ENCODE measurements at regions not wholly inside any gene's neighbourhood (a gene's known extent, or its start where the extent isn't known, plus 50 kb on each side); places are given as distances from the start of the nearest gene placed in this dataset.

DNA sequence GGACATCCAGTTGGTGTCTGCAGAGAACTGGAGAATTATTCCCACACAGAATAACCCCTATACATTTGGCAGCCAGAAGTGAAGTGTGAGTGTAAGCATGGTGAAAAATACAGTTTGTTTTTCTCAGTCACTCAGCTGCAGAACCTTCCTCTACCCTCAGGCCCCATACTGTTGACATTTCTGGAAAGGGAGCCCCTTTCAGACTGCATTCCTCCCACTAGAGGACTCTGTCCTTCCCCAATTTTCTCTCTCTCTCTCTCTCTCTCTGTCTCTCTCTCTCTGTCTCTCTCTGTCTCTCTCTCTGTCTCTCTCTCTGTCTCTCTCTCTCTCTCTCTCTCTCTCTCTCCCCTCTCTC lies 86.8 kb upstream of the STEAP1B start:
- no peak for ATAC-seq
- no peak for DNase-seq
- no peaks in the 10 kb centered on the region for H3K9me3 ChIP-seq (ENCODE audit: control insufficient read depth, low read length, poor library complexity, severe bottlenecking)
- Mint-ChIP-seq H3K27ac (no peak overlapping the region), H3K36me3 (ENCODE audit: low read depth) (no peaks in the 10 kb centered on the region), H3K27me3 (peaks cover 24% of the 10 kb centered on the region), H3K4me1 (peaks cover 6% of the 10 kb centered on the region), H3K4me3 (no peak overlapping the region)

DNA sequence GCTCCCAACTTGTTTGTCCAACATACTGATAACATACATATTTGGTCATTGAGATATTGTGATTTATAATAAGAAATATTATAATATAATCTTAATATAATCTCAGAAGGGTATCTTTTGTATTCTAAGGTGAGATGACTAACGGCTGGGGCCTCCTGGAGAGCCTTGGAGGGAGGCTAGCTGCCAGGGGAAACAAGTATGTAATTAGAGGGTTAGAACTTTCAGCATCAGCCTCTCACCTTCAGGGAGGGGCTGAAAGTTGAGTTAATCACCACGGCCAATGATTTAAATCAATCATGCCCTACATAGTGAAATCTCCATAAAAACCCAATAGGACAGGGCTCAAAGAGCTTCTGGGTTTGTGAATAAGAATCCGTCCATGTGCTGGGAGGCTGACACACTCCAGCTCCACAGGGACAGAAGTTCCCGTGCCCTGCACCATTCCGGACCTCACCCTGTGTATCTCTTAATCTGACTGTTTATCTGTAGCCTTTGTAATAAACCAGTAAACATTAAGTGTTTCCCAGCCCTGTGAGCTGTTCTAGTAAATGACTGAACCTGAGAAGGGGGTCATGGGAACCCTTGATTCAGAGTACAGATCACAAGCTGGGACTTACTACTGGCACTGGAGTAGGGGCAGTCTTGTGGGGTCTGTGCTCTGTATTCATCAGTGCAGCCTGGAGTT lies 86.3 kb upstream of the STEAP1B start:
- H3K36me3 Mint-ChIP-seq (ENCODE audit: low read depth) = no peaks in the 10 kb centered on the region
- DNase-seq (no peak), ATAC-seq (no peak)
- peaks cover 6% of the 10 kb centered on the region for H3K4me1 Mint-ChIP-seq
- no peaks in the 10 kb centered on the region for H3K9me3 ChIP-seq (ENCODE audit: control insufficient read depth, low read length, poor library complexity, severe bottlenecking)
- peaks cover 21% of the 10 kb centered on the region for H3K27me3 Mint-ChIP-seq
- H3K27ac Mint-ChIP-seq = no peak overlapping the region
- H3K4me3 Mint-ChIP-seq = no peak overlapping the region

DNA sequence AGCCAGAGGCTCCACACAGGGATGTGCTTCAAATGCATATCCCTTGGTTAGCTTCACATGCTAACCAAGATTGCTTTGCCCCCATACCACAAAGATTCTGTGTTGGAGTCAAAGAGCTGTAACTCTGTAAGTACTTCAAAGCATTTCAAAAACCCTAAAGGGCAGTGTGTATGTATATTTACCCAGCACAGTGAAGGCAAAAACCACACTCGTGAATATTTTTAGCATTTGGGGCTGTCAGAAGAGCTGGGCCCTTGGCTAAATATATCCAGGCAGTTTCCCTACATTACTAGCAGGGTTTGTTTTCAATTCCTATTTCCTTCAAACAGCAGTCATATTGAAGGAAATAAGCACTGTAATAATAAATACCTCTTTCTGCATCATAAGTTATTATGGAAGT lies 84.2 kb upstream of the STEAP1B start:
- no peak for ATAC-seq
- Mint-ChIP-seq H3K4me3 (no peak overlapping the region), H3K4me1 (peaks cover 6% of the 10 kb centered on the region), H3K36me3 (ENCODE audit: low read depth) (no peaks in the 10 kb centered on the region), H3K27me3 (peaks cover 7% of the 10 kb centered on the region), H3K27ac (no peak overlapping the region)
- no peak for DNase-seq
- H3K9me3 ChIP-seq (ENCODE audit: control insufficient read depth, low read length, poor library complexity, severe bottlenecking) = no peaks in the 10 kb centered on the region

DNA sequence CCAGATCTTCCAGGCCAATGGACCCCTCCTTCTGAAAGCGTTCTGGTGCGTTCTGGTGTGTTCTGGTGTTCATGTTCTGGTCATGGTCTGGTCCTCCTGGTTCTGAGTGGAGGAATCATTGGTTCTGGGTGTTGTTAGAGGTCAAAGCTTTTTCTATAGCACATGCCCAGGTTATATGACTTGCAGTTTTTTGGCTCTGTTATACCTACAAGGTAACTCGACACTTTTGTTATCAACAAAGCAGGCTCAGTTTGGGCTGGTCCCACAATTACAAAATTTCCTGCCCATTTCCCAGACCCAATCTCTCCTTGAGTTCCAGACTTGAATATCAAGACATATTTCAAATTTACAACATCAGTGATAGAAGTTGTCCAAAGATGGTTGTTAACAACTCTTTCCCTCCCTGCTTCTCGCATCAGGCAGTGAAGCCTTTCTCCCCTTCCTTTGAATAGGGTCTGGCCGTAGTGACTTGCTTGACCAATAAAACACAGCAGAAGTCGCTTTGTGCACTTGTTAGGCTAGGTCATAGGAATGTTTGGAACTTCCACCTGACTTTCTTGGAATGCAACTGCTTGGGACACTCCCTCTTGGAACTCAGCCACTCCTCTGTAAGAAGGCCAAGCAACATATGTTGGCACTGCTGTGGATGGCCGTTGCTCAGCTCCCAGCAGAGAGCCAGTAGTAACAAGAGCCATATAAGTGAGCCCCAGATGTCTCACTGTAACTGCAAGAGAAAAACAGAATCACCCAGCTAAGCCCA lies 83.1 kb upstream of the STEAP1B start:
- Mint-ChIP-seq H3K27ac (no peak overlapping the region), H3K4me1 (peaks cover 6% of the 10 kb centered on the region), H3K27me3 (peaks cover 10% of the 10 kb centered on the region), H3K36me3 (ENCODE audit: low read depth) (no peaks in the 10 kb centered on the region), H3K4me3 (no peak overlapping the region)
- no peaks in the 10 kb centered on the region for H3K9me3 ChIP-seq (ENCODE audit: control insufficient read depth, low read length, poor library complexity, severe bottlenecking)
- no peak for ATAC-seq
- no peak for DNase-seq

DNA sequence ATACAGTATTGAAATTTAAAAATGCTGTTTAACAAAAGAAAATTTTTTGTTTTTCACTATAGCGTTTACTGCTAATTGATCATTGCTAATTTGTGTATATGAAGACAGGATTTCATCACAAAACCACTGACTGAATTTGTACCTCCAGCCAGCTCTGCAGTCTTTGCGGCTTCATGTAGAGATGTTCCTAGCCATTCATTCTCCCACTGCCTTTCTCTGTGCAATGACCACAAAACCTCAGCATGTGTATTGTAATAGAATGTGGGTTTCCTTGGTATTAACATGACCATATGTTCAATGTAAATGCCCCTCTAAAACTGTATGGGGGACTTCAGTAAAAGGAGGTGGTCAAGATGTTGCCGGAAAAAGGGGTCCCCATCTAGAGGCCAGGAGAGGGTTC lies 81.1 kb upstream of the STEAP1B start:
- Mint-ChIP-seq H3K27me3 (peaks cover 17% of the 10 kb centered on the region), H3K4me3 (no peak overlapping the region), H3K36me3 (ENCODE audit: low read depth) (no peaks in the 10 kb centered on the region), H3K27ac (no peak overlapping the region), H3K4me1 (no peaks in the 10 kb centered on the region)
- no peak for ATAC-seq
- no peaks in the 10 kb centered on the region for H3K9me3 ChIP-seq (ENCODE audit: control insufficient read depth, low read length, poor library complexity, severe bottlenecking)
- DNase-seq = no peak

DNA sequence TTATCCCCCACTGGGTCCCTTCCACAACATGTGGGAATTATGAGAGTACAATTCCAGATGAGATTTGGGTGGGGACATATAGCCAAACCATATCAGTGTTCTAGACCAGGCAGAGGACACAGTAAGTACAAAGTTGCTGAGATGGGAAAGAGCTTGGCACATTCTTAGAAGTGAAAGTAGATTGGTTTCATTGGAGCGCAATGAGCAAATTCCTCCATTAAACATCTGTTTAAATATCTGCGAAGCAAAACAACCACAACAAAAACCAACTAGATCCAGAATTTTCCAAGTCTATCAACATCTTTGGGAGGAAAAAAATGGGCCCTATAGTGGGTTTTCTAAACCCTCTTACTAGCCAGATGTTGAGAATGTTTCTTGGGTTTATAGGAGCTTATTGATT lies 80.0 kb upstream of the STEAP1B start:
- Mint-ChIP-seq H3K27ac (no peak overlapping the region), H3K4me1 (no peaks in the 10 kb centered on the region), H3K4me3 (no peak overlapping the region), H3K27me3 (peaks cover 28% of the 10 kb centered on the region), H3K36me3 (ENCODE audit: low read depth) (no peaks in the 10 kb centered on the region)
- no peak for DNase-seq
- H3K9me3 ChIP-seq (ENCODE audit: control insufficient read depth, low read length, poor library complexity, severe bottlenecking) = no peaks in the 10 kb centered on the region
- ATAC-seq = no peak

DNA sequence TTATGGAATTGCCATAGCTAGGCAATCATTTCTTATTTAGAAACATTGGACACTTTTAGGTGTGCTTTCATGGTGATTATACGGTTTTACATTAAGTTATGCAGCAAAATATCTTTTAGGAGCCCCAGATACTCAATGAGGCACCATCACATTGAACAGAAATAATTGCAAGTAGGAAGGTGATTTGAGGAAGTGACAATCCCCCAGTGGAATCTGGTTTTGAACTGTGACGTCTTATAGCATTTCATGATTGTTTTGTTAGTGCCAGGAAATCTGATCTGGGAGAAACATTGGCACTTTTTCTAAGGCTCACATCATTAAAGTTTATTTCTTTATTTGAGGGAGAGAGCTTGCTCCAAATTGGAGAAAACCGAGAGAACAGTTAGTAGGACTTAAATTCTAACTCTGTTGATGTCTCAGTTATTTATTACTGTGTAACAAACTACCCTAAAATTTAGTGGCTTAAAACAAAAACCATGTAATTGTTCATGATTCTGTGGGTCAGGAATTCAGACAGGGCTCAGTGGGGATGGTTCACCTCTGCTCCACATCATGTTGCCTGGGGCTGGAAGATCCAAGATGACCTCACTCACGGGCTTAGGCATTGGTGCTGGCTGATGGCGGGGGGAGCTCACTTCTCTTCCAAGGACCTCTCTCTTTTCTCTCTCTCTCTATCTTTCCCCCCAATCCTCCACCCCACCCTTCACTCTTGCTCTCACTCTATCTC lies 78.2 kb upstream of the STEAP1B start:
- DNase-seq = no peak
- Mint-ChIP-seq H3K27ac (no peak overlapping the region), H3K4me1 (no peaks in the 10 kb centered on the region), H3K4me3 (no peak overlapping the region), H3K27me3 (peaks cover 34% of the 10 kb centered on the region), H3K36me3 (ENCODE audit: low read depth) (no peaks in the 10 kb centered on the region)
- no peak for ATAC-seq
- H3K9me3 ChIP-seq (ENCODE audit: control insufficient read depth, low read length, poor library complexity, severe bottlenecking) = no peaks in the 10 kb centered on the region

DNA sequence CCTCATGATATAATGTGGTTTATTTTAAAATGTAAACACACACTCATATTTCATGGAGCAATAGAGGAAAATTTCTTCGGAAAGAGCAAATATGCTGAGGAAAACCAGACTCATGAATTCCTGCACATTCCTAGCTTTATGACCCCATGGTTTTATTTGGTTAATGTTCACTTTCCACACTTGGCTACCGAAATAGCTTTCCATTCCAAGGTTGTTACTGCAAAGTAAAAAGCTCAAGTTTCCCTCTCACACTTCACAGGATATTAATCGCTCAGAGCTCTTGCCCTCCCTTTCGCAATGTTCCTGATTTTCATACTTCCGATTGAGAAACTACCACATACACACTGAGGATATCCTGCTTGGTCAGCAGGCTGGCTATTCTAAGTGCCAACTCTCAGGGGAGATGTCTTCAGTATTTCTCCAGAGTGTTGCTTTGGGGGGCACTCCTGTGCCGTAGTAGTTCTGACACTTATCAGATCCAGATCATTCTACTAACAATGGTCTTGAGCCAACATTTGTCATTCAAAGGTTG lies 77.5 kb upstream of the STEAP1B start:
- no peak overlapping the region for H3K4me3 Mint-ChIP-seq
- no peak for ATAC-seq
- no peaks in the 10 kb centered on the region for H3K4me1 Mint-ChIP-seq
- no peak for DNase-seq
- no peaks in the 10 kb centered on the region for H3K36me3 Mint-ChIP-seq (ENCODE audit: low read depth)
- no peaks in the 10 kb centered on the region for H3K9me3 ChIP-seq (ENCODE audit: control insufficient read depth, low read length, poor library complexity, severe bottlenecking)
- peaks cover 37% of the 10 kb centered on the region for H3K27me3 Mint-ChIP-seq
- H3K27ac Mint-ChIP-seq = no peak overlapping the region

DNA sequence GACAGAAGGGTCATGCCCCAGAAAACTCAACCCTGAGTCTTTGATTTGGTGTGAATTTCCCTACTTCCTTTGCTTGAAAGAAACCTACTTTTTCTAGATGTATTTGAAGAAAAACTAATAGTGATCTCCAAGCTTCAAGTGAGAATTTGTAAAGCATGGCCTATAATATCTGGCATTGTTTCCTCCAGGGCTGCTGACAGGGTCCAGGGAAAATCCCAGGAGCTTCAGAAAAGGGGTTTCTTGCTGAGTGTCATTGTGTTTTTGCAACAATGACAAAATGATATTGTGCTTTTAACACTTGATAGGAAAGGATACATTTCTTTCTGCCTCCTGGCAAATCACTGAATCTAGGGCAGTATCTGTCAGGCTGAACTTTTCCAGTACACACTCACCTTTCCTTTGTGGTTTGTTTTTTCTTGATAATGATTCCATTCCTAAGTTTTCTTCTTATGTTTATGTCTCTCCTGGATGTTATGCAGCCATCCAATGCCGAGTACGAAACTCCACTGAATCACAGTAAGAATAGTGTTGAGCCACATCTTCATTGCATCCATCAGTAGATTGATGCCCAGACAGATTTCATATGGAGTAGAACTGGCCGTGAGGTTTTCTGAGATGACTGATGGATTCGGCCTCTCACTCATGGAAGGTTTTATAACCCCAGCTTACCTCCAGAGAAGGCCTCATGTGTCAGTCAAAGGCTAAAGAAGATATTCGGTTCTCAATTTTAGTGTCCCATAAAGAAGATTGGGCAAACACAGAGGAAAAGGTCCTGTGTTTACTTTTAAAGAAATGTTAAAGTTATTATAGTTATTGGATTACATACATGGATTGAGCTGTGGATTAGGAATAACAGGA lies 76.9 kb upstream of the STEAP1B start:
- ATAC-seq = no peak
- Mint-ChIP-seq H3K4me1 (no peaks in the 10 kb centered on the region), H3K27me3 (peaks cover 37% of the 10 kb centered on the region), H3K36me3 (ENCODE audit: low read depth) (peaks cover 1% of the 10 kb centered on the region), H3K4me3 (no peak overlapping the region), H3K27ac (no peak overlapping the region)
- H3K9me3 ChIP-seq (ENCODE audit: control insufficient read depth, low read length, poor library complexity, severe bottlenecking) = no peaks in the 10 kb centered on the region
- DNase-seq = no peak

DNA sequence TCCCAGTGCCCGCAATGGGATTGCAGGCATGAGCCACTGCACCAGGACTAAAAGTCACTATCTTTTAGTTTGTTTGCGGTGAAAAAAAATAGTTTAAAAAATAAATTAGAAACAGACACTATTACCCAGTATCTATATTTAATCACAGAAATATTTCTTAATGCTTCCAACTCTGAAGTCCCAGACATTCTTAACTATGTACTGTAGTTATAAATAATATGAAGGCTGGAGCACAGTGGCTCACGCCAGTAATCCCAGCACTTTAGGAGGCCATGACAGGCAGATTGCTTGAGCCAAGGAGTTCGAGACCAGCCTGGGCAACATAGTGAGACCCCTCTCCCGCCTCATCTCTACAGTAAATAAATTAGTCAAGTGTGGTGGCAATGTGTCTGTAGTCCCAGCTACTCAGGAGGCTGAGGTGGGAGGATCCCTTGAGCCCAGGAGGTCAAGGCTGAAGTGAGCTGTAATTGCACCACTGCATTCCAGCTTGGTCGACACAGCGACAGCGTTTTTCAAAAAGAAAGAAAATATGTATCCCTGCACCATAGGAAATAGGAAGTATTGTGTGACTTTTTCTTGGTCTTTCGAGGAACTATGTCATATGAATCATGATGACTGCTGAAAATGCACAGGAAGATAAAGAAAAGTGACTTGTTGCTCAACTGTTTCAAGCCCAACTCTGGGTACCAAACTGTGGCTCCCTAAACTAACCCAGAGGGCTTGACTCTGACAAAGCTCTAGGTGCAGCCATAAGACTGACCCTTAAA lies 74.9 kb upstream of the STEAP1B start:
- no peak overlapping the region for H3K4me3 Mint-ChIP-seq
- H3K27ac Mint-ChIP-seq = no peak overlapping the region
- no peaks in the 10 kb centered on the region for H3K9me3 ChIP-seq (ENCODE audit: control insufficient read depth, low read length, poor library complexity, severe bottlenecking)
- peaks cover under 1% of the 10 kb centered on the region for H3K4me1 Mint-ChIP-seq
- ATAC-seq (no peak), DNase-seq (no peak)
- H3K27me3 Mint-ChIP-seq = peaks cover 46% of the 10 kb centered on the region
- H3K36me3 Mint-ChIP-seq (ENCODE audit: low read depth) = peaks cover 4% of the 10 kb centered on the region

DNA sequence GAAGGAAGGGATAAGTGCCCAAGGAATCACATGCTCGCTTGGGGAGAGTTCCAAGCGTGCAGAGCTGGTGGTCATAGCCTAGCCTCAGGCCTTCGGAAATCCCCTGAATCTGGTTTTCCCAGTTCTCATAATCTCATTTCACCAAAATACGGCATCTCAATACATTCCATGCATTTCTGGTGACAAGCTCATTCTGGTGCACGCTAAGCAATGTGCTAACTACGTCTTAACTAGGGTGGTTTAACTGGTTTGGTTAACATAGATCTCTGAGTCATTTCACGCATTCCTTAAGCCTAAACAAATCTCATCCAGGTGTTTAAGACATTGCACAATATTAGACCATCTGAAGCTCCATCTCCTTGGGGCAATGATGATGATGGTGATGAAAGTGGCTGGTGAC lies 72.9 kb upstream of the STEAP1B start:
- Mint-ChIP-seq H3K27ac (no peak overlapping the region), H3K27me3 (peaks cover 53% of the 10 kb centered on the region), H3K36me3 (ENCODE audit: low read depth) (peaks cover 4% of the 10 kb centered on the region), H3K4me1 (peaks cover 4% of the 10 kb centered on the region), H3K4me3 (no peak overlapping the region)
- DNase-seq = no peak
- no peaks in the 10 kb centered on the region for H3K9me3 ChIP-seq (ENCODE audit: control insufficient read depth, low read length, poor library complexity, severe bottlenecking)
- ATAC-seq = no peak

DNA sequence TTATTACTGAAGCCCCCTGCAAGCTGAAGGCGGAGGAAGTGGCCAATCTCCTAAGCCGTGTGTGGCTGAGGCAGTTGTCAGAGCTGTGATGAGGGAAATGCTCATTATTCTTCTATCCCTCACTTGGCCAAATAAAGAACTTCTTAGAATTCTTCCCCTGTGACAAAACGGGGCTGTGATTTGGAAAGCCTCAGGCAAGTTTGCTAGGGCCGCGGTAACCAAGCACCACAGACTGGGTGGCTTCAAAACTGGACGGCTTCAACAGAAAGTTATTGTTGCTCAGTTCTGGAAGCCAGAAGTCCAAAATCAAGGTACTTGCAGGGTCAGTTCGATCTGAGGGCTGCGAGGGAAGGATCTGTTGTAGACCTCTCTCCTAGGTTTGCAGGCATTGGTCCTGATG lies 72.3 kb upstream of the STEAP1B start:
- peaks cover 52% of the 10 kb centered on the region for H3K27me3 Mint-ChIP-seq

More for the DNA sequence above, 72.3 kb upstream of the STEAP1B start:
- DNase-seq = no peak
- H3K4me1 Mint-ChIP-seq = peaks cover 4% of the 10 kb centered on the region
- H3K36me3 Mint-ChIP-seq (ENCODE audit: low read depth) = peaks cover 4% of the 10 kb centered on the region
- no peak overlapping the region for H3K27ac Mint-ChIP-seq
- ATAC-seq = no peak
- H3K4me3 Mint-ChIP-seq = no peak overlapping the region
- H3K9me3 ChIP-seq (ENCODE audit: control insufficient read depth, low read length, poor library complexity, severe bottlenecking) = no peaks in the 10 kb centered on the region
